ENCODE measurements at regions not wholly inside any gene's neighbourhood (a gene's known extent, or its start where the extent isn't known, plus 50 kb on each side); places are given as distances from the start of the nearest gene placed in this dataset.
A peak's percentile ranks its signal among the peaks of the same experiment; 100 is the strongest.

- intact Hi-C loops (cut with micrococcal nuclease; ENCODE audit: unreplicated experiment) = no loop called here
- no TSS peak for BruUV-seq (replicated peaks)
- CTCF ChIA-PET = no interaction called here
Measured at GRCh38 chr2:35415942-35416341, 939.6 kb upstream of the CRIM1 start.

GRCh38 chr2:35415282-35415681, 940.3 kb upstream of the CRIM1 start:
- CTCF ChIA-PET = no interaction called here
- Mint-ChIP-seq H3K4me3 (ENCODE audit: low read depth, unreplicated experiment) (no peak overlapping the region), H3K27me3 (ENCODE audit: unreplicated experiment) (no peaks in the 10 kb centered on the region), H3K4me1 (ENCODE audit: low read depth, unreplicated experiment) (no peaks in the 10 kb centered on the region), H3K36me3 (ENCODE audit: insufficient read depth, unreplicated experiment) (no peaks in the 10 kb centered on the region), H3K9me3 (ENCODE audit: low read depth, unreplicated experiment) (peaks cover 2% of the 10 kb centered on the region), H3K27ac (ENCODE audit: unreplicated experiment) (no peak overlapping the region)
- TF ChIP-seq, protein P1, sequence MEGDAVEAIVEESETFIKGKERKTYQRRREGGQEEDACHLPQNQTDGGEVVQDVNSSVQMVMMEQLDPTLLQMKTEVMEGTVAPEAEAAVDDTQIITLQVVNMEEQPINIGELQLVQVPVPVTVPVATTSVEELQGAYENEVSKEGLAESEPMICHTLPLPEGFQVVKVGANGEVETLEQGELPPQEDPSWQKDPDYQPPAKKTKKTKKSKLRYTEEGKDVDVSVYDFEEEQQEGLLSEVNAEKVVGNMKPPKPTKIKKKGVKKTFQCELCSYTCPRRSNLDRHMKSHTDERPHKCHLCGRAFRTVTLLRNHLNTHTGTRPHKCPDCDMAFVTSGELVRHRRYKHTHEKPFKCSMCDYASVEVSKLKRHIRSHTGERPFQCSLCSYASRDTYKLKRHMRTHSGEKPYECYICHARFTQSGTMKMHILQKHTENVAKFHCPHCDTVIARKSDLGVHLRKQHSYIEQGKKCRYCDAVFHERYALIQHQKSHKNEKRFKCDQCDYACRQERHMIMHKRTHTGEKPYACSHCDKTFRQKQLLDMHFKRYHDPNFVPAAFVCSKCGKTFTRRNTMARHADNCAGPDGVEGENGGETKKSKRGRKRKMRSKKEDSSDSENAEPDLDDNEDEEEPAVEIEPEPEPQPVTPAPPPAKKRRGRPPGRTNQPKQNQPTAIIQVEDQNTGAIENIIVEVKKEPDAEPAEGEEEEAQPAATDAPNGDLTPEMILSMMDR (IDR thresholded peaks at IDR 0.05; ENCODE audit: unreplicated experiment) = no peak
- no TSS peak for BruUV-seq (replicated peaks)
- intact Hi-C loops (cut with micrococcal nuclease; ENCODE audit: unreplicated experiment) = no loop called here
- no peak for DNase-seq

More at GRCh38 chr2:35415942-35416341, 939.6 kb upstream of the CRIM1 start:
- DNase-seq = no peak
- TF ChIP-seq, protein P1 (IDR thresholded peaks at IDR 0.05; ENCODE audit: unreplicated experiment) = no peak
- Mint-ChIP-seq H3K9me3 (ENCODE audit: low read depth, unreplicated experiment) (peaks cover 2% of the 10 kb centered on the region), H3K4me1 (ENCODE audit: low read depth, unreplicated experiment) (no peaks in the 10 kb centered on the region), H3K36me3 (ENCODE audit: insufficient read depth, unreplicated experiment) (no peaks in the 10 kb centered on the region), H3K27me3 (ENCODE audit: unreplicated experiment) (no peaks in the 10 kb centered on the region), H3K4me3 (ENCODE audit: low read depth, unreplicated experiment) (no peak overlapping the region), H3K27ac (ENCODE audit: unreplicated experiment) (no peak overlapping the region)

DNA sequence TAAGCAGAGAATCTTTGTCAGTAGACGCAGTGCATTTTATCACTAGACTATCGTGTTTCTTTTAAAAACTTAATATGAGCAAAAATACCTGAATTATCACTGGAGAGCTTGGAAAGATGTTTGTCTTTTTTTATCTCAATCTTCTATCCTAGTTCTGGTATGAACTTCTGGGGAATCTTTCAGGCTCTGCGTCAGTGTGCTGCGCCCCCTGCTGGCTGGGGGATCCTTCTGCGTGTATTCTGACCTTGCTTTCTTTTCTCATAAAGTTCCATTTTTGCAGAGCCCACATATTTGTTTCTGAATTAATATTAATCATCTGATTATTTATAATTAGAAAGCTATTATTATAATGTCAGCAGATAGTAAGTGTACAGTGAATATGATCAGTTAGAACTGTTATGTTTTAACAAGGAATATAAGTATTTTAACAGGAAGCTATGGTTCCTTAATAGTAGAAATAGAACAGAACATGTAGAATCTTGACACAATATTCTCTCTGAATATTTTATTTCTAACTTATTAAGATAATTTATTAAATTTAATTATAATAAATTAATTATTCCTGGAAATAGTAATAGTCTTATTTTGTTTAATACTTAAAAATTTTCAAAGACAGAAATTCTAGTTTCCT, 945.0 kb upstream of the CRIM1 start:
- peaks cover 2% of the 10 kb centered on the region for H3K9me3 Mint-ChIP-seq (ENCODE audit: low read depth, unreplicated experiment)
- intact Hi-C loops (cut with micrococcal nuclease; ENCODE audit: unreplicated experiment) = loop anchor here (1.0 kb wide), 2 partner anchors 242 to 1314 kb away; no protein-coding TSS in a partner anchor
- CTCF ChIA-PET = no interaction called here
- TF ChIP-seq, protein P1 (IDR thresholded peaks at IDR 0.05; ENCODE audit: unreplicated experiment) = peak; percentile 60
- no peak overlapping the region for H3K4me3 Mint-ChIP-seq (ENCODE audit: low read depth, unreplicated experiment)
- H3K36me3 Mint-ChIP-seq (ENCODE audit: insufficient read depth, unreplicated experiment) = no peaks in the 10 kb centered on the region
- H3K27me3 Mint-ChIP-seq (ENCODE audit: unreplicated experiment) = no peaks in the 10 kb centered on the region
- no peaks in the 10 kb centered on the region for H3K4me1 Mint-ChIP-seq (ENCODE audit: low read depth, unreplicated experiment)
- no peak overlapping the region for H3K27ac Mint-ChIP-seq (ENCODE audit: unreplicated experiment)
- no TSS peak for BruUV-seq (replicated peaks)
- peak; percentile 55 for DNase-seq

GRCh38 chr2:35409762-35410161, 945.8 kb upstream of the CRIM1 start:
- Mint-ChIP-seq H3K36me3 (ENCODE audit: insufficient read depth, unreplicated experiment) (no peaks in the 10 kb centered on the region), H3K27me3 (ENCODE audit: unreplicated experiment) (no peaks in the 10 kb centered on the region), H3K9me3 (ENCODE audit: low read depth, unreplicated experiment) (peaks cover 5% of the 10 kb centered on the region), H3K27ac (ENCODE audit: unreplicated experiment) (no peak overlapping the region), H3K4me1 (ENCODE audit: low read depth, unreplicated experiment) (no peaks in the 10 kb centered on the region), H3K4me3 (ENCODE audit: low read depth, unreplicated experiment) (no peak overlapping the region)
- CTCF ChIA-PET = no interaction called here
- intact Hi-C loops (cut with micrococcal nuclease; ENCODE audit: unreplicated experiment) = loop anchor here (1.0 kb wide), 2 partner anchors 241 to 1313 kb away; no protein-coding TSS in a partner anchor
- TF ChIP-seq, protein P1 (IDR thresholded peaks at IDR 0.05; ENCODE audit: unreplicated experiment) = no peak
- BruUV-seq (replicated peaks) = no TSS peak
- no peak for DNase-seq
